DND-41 (cell line): ENCODE measurements at regions not wholly inside any gene's neighbourhood (a gene's known extent, or its start where the extent isn't known, plus 50 kb on each side); places are given as distances from the start of the nearest gene placed in this dataset.

Experiments used
- EZH2 ChIP-seq: IDR thresholded peaks from 3 replicates; pipeline ENCODE4 v1.6.1; 2012; ENCODE audit warnings: borderline replicate concordance, low read depth, mild to moderate bottlenecking, moderate library complexity, low read length, inconsistent platforms; ENCODE audit not compliant: severe bottlenecking
- TF ChIP-seq, protein P1 (sequence below): IDR thresholded peaks from 2 replicates; pipeline ENCODE4 v1.5.1; 2012; ENCODE audit warnings: borderline replicate concordance, low read length, moderate library complexity, mild to moderate bottlenecking; ENCODE audit not compliant: poor library complexity, severe bottlenecking; ENCODE audit errors: extremely low read depth

DNA sequence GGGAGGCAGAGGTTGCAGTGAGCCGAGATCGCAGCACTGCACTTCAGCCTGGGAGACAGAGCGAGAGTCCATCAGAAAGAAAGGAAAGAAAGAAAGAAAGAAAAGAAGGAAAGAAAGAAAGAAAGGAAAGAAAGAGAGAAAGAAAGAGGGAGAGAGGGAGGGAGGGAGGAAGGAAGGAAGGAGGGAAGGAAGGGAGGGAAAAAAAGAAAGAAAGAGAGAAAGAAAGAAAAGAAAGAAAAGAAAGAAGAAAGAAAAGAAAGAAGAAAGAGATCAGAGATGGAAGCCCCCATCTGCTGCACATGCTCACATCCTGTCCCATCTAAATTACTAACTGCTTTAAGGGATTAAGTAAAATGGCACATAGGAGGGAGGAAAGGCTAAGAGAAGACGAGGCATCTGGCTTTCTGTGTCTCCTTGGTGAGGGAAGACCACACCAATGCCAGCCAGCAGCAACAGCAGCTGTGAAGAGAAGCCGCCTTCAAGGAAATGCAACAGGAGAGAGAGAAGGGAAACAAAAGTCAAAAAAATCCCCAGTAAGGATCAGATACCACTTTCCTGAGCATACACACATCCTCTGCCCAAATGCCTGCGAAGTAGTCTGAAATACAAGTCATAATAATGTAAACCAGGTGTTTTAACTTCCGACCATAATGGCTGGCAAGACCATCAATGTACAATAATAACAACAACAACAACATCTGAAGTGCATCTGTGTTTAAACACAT is 300.2 kb upstream of the JARID2 start:
- TF ChIP-seq, protein P1, sequence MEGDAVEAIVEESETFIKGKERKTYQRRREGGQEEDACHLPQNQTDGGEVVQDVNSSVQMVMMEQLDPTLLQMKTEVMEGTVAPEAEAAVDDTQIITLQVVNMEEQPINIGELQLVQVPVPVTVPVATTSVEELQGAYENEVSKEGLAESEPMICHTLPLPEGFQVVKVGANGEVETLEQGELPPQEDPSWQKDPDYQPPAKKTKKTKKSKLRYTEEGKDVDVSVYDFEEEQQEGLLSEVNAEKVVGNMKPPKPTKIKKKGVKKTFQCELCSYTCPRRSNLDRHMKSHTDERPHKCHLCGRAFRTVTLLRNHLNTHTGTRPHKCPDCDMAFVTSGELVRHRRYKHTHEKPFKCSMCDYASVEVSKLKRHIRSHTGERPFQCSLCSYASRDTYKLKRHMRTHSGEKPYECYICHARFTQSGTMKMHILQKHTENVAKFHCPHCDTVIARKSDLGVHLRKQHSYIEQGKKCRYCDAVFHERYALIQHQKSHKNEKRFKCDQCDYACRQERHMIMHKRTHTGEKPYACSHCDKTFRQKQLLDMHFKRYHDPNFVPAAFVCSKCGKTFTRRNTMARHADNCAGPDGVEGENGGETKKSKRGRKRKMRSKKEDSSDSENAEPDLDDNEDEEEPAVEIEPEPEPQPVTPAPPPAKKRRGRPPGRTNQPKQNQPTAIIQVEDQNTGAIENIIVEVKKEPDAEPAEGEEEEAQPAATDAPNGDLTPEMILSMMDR: no peak
- TF ChIP-seq EZH2: no peak
